Ishikawa (cell line): ENCODE measurements at regions not wholly inside any gene's neighbourhood (a gene's known extent, or its start where the extent isn't known, plus 50 kb on each side); places are given as distances from the start of the nearest gene placed in this dataset.

Experiments
- CEBPB ChIP-seq: IDR thresholded peaks from 2 replicates; pipeline ENCODE4 v1.6.1; 2012
- CREB1 ChIP-seq: IDR thresholded peaks from 2 replicates; pipeline ENCODE4 v1.6.1; 2012; ENCODE audit warnings: low read depth
- EGR1 ChIP-seq: IDR thresholded peaks from 2 replicates; pipeline ENCODE4 v1.6.1; 2012
- EP300 ChIP-seq: IDR thresholded peaks from 2 replicates; pipeline ENCODE4 v1.6.1; 2012; ENCODE audit warnings: borderline replicate concordance
- FOXM1 ChIP-seq: IDR thresholded peaks from 2 replicates; pipeline ENCODE4 v1.6.1; 2012; ENCODE audit warnings: low read depth, borderline replicate concordance
- NFIC ChIP-seq: IDR thresholded peaks from 2 replicates; pipeline ENCODE4 v1.6.1; 2012
- RAD21 ChIP-seq: IDR thresholded peaks from 2 replicates; pipeline ENCODE4 v1.6.1; 2012; ENCODE audit warnings: low read depth
- TAF1 ChIP-seq: IDR thresholded peaks from 2 replicates; pipeline ENCODE4 v1.6.1; 2012; ENCODE audit warnings: low read depth, mild to moderate bottlenecking
- TCF12 ChIP-seq: IDR thresholded peaks from 2 replicates; pipeline ENCODE4 v1.6.1; 2012; ENCODE audit warnings: low read depth
- TEAD4 ChIP-seq: IDR thresholded peaks from 2 replicates; pipeline ENCODE4 v1.6.1; 2012
- USF1 ChIP-seq: IDR thresholded peaks from 2 replicates; pipeline ENCODE4 v1.6.1; 2012
- YY1 ChIP-seq: IDR thresholded peaks from 2 replicates; pipeline ENCODE4 v1.6.1; 2012; ENCODE audit warnings: low read depth
- ZBTB7A ChIP-seq: IDR thresholded peaks from 2 replicates; pipeline ENCODE4 v1.6.1; 2012; ENCODE audit warnings: low read depth
- TF ChIP-seq, protein P1 (sequence below): IDR thresholded peaks from 2 replicates; pipeline ENCODE4 v1.6.1; 2012; ENCODE audit warnings: low read depth, mild to moderate bottlenecking
- TF ChIP-seq, protein P2 (sequence below): IDR thresholded peaks from 2 replicates; pipeline ENCODE4 v1.6.1; 2012

- TF ChIP-seq EGR1 (no peak), YY1 (no peak), TCF12 (no peak), TEAD4 (no peak), ZBTB7A (no peak), FOXM1 (no peak), CREB1 (no peak), TAF1 (no peak), RAD21 (no peak), EP300 (no peak), CEBPB (no peak)
- TF ChIP-seq, protein P1, sequence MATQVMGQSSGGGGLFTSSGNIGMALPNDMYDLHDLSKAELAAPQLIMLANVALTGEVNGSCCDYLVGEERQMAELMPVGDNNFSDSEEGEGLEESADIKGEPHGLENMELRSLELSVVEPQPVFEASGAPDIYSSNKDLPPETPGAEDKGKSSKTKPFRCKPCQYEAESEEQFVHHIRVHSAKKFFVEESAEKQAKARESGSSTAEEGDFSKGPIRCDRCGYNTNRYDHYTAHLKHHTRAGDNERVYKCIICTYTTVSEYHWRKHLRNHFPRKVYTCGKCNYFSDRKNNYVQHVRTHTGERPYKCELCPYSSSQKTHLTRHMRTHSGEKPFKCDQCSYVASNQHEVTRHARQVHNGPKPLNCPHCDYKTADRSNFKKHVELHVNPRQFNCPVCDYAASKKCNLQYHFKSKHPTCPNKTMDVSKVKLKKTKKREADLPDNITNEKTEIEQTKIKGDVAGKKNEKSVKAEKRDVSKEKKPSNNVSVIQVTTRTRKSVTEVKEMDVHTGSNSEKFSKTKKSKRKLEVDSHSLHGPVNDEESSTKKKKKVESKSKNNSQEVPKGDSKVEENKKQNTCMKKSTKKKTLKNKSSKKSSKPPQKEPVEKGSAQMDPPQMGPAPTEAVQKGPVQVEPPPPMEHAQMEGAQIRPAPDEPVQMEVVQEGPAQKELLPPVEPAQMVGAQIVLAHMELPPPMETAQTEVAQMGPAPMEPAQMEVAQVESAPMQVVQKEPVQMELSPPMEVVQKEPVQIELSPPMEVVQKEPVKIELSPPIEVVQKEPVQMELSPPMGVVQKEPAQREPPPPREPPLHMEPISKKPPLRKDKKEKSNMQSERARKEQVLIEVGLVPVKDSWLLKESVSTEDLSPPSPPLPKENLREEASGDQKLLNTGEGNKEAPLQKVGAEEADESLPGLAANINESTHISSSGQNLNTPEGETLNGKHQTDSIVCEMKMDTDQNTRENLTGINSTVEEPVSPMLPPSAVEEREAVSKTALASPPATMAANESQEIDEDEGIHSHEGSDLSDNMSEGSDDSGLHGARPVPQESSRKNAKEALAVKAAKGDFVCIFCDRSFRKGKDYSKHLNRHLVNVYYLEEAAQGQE, result no peak
Observed at GRCh38 chr3:72174040-72174439, 389.1 kb upstream of the PROK2 start.

- TF ChIP-seq, protein P1, result no peak
- TF ChIP-seq NFIC (no peak), ZBTB7A (no peak), RAD21 (no peak), EP300 (no peak), YY1 (no peak), USF1 (no peak), TAF1 (no peak), EGR1 (no peak), CEBPB (no peak), FOXM1 (no peak), TCF12 (no peak), CREB1 (no peak), TEAD4 (no peak)
- TF ChIP-seq, protein P2, sequence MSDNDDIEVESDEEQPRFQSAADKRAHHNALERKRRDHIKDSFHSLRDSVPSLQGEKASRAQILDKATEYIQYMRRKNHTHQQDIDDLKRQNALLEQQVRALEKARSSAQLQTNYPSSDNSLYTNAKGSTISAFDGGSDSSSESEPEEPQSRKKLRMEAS, result no peak
Observed at GRCh38 chr3:72171946-72172345, 387.0 kb upstream of the PROK2 start.

DNA sequence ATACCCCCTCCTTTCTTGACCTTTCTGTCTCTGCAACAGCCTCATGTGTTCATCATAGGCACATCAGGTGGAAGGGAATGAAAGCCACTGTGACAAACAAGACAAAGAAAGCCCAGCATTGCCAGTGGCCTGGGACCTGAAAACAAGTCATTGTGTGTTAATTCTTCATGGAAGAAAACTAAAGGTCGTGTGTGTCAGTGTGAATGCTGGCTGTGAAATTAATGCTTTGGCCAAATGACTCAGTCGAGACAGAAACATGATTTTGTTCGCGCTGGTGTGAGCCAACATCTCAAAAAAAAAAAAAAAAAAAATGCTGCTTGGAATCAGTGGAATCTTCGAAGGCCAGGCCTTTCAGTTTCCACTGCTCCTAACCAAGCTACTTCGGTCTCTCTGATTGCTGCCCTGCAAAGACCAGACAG, 386.5 kb upstream of the PROK2 start:
- TF ChIP-seq CEBPB (no peak), NFIC (no peak), RAD21 (no peak), TAF1 (no peak), EP300 (no peak), ZBTB7A (no peak), FOXM1 (no peak), TEAD4 (no peak), YY1 (no peak), CREB1 (no peak), EGR1 (no peak), TCF12 (no peak), USF1 (no peak)
- TF ChIP-seq, protein P1, result no peak
- TF ChIP-seq, protein P2, result no peak

DNA sequence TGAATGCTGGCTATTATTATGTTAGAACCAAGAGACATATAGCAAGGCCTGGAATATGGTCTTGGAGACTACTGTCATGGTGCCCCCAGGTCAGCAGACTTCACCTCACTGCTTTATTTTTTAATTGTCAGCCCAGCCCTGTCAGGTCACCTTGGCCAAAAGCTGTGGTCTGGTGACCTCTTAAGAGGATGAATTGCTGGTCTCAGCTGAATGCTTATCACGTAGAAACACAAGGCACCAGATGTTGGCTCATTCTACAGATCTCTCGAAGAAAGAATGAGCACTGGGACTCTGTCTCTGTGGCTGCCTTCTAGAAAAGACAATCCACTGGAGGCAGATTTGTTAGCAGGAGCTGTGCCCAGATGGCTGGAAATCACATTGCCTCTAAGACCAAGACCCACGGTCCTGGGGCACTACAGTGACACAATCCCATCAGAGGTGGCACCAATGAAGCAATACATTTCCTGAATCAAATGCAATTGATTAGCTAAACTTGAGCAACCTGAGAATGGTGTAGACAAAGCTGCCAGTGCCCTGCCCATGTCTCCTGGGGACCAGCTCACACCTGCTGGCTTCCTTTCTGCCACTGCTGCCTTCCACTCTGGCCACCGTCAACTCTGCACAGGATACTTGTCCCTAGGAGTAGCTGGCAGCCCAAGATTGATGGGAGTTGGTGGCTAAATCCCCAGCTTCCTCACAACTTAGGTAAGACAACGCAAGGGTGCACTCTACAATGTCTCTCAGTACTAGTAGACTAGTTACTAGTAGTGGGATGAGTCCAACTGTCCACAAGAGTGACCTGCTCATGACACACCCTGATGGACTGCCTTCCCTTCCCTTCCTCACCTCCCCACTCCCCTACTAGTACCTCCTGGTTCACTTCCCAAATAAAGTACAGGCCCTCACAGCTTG, 384.9 kb upstream of the PROK2 start:
- TF ChIP-seq, protein P1, result no peak
- TF ChIP-seq CEBPB (no peak), CREB1 (no peak), RAD21 (no peak), TCF12 (no peak), EGR1 (no peak), EP300 (no peak), ZBTB7A (no peak), FOXM1 (no peak), TEAD4 (no peak), TAF1 (no peak), YY1 (no peak)
- TF ChIP-seq, protein P2, result no peak
